ENCODE measurements at regions not wholly inside any gene's neighbourhood (a gene's known extent, or its start where the extent isn't known, plus 50 kb on each side); places are given as distances from the start of the nearest gene placed in this dataset.

DNA sequence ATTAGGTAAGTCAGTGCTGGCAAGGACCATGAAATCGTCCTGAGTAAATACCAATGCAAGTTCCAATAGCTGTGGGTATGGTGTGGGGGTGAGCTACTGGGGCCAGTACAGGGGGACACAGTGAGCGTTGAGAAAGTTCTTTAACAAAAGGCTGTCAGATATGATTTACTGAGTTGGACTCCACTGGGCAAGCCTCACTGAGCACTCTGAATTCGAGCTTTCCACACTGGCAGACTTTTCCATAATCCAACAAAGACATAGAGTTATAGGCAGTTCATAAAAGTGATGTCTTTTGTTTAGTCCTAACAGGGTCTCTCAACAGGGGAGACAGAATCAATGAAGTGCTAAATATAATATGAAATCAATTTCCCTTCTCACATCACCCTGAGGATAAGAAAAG lies 489.0 kb downstream of the KCNJ2 start:
- TF ChIP-seq, protein P1, sequence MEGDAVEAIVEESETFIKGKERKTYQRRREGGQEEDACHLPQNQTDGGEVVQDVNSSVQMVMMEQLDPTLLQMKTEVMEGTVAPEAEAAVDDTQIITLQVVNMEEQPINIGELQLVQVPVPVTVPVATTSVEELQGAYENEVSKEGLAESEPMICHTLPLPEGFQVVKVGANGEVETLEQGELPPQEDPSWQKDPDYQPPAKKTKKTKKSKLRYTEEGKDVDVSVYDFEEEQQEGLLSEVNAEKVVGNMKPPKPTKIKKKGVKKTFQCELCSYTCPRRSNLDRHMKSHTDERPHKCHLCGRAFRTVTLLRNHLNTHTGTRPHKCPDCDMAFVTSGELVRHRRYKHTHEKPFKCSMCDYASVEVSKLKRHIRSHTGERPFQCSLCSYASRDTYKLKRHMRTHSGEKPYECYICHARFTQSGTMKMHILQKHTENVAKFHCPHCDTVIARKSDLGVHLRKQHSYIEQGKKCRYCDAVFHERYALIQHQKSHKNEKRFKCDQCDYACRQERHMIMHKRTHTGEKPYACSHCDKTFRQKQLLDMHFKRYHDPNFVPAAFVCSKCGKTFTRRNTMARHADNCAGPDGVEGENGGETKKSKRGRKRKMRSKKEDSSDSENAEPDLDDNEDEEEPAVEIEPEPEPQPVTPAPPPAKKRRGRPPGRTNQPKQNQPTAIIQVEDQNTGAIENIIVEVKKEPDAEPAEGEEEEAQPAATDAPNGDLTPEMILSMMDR (IDR thresholded peaks at IDR 0.05; ENCODE audit: insufficient read depth, low read depth, low read length): no peak
- no peak overlapping the region for H3K4me3 ChIP-seq (ENCODE audit: low read depth, low read length)
- no peak for DNase-seq (ENCODE audit: low read depth)

DNA sequence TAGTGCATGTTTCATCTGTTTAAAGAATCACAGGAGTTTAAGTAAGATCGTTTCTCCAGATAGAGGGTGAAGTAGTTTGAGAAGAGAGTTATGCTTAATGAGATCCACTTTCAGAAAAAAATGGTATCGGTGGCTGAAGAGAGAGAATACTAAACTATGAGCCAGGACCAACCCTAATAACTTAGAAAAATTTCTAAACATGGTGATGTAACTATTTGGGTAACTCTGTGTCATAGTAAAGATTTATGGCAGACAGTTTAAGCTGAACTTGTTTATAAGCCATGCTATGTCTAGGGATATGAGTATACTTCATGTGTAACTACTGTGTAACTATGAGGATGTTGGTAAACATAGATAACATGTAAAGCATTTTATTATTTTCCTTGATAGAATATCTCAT lies 489.5 kb downstream of the KCNJ2 start:
- TF ChIP-seq, protein P1 (IDR thresholded peaks at IDR 0.05; ENCODE audit: insufficient read depth, low read depth, low read length): no peak
- H3K4me3 ChIP-seq (ENCODE audit: low read depth, low read length): no peak overlapping the region
- DNase-seq (ENCODE audit: low read depth): no peak

DNA sequence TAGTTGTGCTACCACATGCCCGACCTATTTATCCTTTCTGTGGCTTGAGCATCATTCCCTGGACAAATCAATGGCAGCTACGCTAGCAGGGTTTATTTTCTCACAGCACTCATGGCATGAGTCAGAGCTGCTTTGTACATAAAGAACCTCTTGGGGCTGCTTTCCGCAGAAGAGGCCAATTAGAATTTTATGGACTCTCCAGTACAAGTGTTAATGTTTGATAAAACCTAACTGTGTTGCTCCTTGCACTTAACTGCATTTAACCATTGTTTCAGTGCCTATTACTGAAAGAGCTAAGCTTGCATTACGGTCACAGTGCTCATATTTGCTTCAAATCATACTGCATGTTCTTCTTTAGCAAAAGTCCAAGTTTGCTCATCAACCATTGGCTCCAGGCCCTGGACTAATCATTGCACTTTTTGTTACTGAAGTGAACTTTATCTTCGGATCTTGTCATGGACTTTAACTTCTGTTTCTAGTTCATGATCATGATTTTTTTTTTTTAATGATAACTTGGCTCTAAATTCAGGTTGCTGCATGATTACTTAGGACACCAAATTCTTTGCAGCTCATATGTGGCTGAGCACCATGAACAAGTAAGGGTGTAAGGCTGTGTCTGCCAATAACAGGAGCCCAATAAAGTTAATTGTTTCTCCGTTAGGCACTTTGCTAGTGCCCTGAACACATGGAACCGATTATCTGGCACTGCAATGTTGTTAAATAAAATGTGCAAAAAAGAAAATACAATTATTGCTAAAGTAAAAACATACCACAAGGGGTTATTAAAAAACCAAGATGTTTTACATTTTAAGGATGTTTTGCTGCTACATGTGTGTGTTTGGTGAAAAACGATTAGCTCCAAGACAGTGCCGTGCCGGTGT lies 492.2 kb downstream of the KCNJ2 start:
- TF ChIP-seq, protein P1 (IDR thresholded peaks at IDR 0.05; ENCODE audit: insufficient read depth, low read depth, low read length): no peak
- no peak for DNase-seq (ENCODE audit: low read depth)
- no peak overlapping the region for H3K4me3 ChIP-seq (ENCODE audit: low read depth, low read length)

GRCh38 chr17:70668276-70668937 lies 499.1 kb downstream of the KCNJ2 start:
- no peak for DNase-seq (ENCODE audit: low read depth)
- TF ChIP-seq, protein P1 (IDR thresholded peaks at IDR 0.05; ENCODE audit: insufficient read depth, low read depth, low read length): no peak
- H3K4me3 ChIP-seq (ENCODE audit: low read depth, low read length): no peak overlapping the region

- no peak for DNase-seq (ENCODE audit: low read depth)
- TF ChIP-seq, protein P1 (IDR thresholded peaks at IDR 0.05; ENCODE audit: insufficient read depth, low read depth, low read length): no peak
- H3K4me3 ChIP-seq (ENCODE audit: low read depth, low read length): no peak overlapping the region
These were observed 499.8 kb downstream of the KCNJ2 start for GRCh38 chr17:70668938-70669778.

DNA sequence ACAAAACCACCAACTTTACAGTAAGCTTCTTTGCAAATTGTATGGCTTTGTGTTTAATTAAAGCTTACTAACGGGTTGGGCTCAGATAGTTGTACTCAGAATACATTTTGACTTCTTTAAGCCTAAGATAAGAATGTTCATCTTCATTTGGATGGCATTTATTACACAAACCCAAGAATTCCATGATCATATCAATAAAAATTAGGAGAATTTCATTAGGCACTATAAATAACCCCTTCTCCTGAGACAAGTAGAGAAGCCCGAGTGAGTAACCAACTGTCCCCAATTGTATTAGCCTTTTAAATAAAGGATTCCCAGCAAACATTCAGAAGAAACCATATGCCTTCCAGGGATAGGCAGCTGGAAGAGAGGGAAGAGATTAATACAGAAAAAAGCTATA lies 504.7 kb downstream of the KCNJ2 start:
- H3K4me3 ChIP-seq (ENCODE audit: low read depth, low read length): no peak overlapping the region
- no peak for DNase-seq (ENCODE audit: low read depth)
- TF ChIP-seq, protein P1 (IDR thresholded peaks at IDR 0.05; ENCODE audit: insufficient read depth, low read depth, low read length): no peak

Measured in fibroblast of villous mesenchyme (primary cell).